ENCODE measurements at regions not wholly inside any gene's neighbourhood (a gene's known extent, or its start where the extent isn't known, plus 50 kb on each side); places are given as distances from the start of the nearest gene placed in this dataset.

DNA sequence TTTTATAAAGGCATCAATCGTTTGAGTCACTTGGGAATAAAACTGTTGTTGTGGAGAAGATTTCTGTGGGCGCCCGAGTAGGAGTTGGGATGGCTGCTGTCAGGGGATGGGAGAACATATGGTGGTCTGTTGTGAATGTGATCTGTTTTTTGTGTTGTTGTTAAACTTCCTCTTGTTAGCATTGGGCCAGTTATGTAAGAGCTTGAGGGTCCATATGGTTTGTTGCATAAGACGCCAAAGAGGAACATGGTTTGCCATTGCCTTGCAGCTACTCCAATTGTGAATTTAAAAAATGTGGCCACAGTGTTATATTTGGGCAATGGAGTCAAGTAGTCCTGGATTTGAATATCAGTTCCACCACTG lies 136.1 kb upstream of the JUN start:
- no TSS peak for BruUV-seq (replicated peaks)
- DNase-seq (ENCODE audit: low spot score) = no peak
- ChIA-PET POLR2A (ENCODE audit: low non-redundant PET) (no interaction called here), CTCF (no interaction called here)
- intact Hi-C loops (cut with micrococcal nuclease; ENCODE audit: unreplicated experiment) = no loop called here
- no peak overlapping the region for H3K4me3 ChIP-seq (ENCODE audit: low read depth, low read length, poor library complexity, severe bottlenecking)
- H3K27ac ChIP-seq (ENCODE audit: low read depth, low read length, poor library complexity, severe bottlenecking) = no peak overlapping the region
- peaks cover 2% of the 10 kb centered on the region for H3K9me3 ChIP-seq (ENCODE audit: low read depth, low read length, poor library complexity, severe bottlenecking)
- no peaks in the 10 kb centered on the region for H3K27me3 ChIP-seq (replicated peaks; ENCODE audit: insufficient read depth, low read depth, low read length, poor library complexity)
- no peaks in the 10 kb centered on the region for H3K4me1 ChIP-seq (ENCODE audit: insufficient read depth, low read length, poor library complexity, severe bottlenecking)
- no peaks in the 10 kb centered on the region for H3K36me3 ChIP-seq (ENCODE audit: insufficient read depth, low read length, poor library complexity, severe bottlenecking)
- TF ChIP-seq EZH2 (IDR thresholded peaks at IDR 0.05; ENCODE audit: borderline replicate concordance, low read depth, low read length, poor library complexity, severe bottlenecking) = no peak
- TF ChIP-seq, protein P1, sequence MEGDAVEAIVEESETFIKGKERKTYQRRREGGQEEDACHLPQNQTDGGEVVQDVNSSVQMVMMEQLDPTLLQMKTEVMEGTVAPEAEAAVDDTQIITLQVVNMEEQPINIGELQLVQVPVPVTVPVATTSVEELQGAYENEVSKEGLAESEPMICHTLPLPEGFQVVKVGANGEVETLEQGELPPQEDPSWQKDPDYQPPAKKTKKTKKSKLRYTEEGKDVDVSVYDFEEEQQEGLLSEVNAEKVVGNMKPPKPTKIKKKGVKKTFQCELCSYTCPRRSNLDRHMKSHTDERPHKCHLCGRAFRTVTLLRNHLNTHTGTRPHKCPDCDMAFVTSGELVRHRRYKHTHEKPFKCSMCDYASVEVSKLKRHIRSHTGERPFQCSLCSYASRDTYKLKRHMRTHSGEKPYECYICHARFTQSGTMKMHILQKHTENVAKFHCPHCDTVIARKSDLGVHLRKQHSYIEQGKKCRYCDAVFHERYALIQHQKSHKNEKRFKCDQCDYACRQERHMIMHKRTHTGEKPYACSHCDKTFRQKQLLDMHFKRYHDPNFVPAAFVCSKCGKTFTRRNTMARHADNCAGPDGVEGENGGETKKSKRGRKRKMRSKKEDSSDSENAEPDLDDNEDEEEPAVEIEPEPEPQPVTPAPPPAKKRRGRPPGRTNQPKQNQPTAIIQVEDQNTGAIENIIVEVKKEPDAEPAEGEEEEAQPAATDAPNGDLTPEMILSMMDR (conservative IDR thresholded peaks at IDR 0.05; ENCODE audit: low read depth, low read length) = no peak

DNA sequence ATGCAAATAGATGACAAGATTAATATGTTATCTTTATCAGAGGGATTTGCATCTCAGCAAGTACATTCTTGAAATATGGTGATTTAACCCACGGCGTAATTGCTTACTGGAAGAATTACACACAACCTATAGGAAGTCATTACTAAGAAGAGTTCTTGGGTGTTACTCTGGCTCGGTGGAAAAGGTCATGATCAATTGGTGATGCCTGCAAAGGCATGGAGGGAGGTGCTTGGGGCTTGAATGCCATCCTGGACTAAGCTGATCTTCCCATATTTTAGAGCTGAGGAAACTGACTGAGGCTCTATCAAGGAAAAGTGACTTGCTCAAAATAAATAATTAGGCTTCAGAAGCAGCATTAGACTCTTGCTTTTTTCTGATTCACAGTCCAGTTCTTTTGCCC lies 137.5 kb upstream of the JUN start:
- Histone ChIP-seq H3K9me3 (ENCODE audit: low read depth, low read length, poor library complexity, severe bottlenecking) (no peaks in the 10 kb centered on the region), H3K27ac (ENCODE audit: low read depth, low read length, poor library complexity, severe bottlenecking) (no peak overlapping the region), H3K4me1 (ENCODE audit: insufficient read depth, low read length, poor library complexity, severe bottlenecking) (no peaks in the 10 kb centered on the region), H3K27me3 (replicated peaks; ENCODE audit: insufficient read depth, low read depth, low read length, poor library complexity) (no peaks in the 10 kb centered on the region), H3K36me3 (ENCODE audit: insufficient read depth, low read length, poor library complexity, severe bottlenecking) (no peaks in the 10 kb centered on the region), H3K4me3 (ENCODE audit: low read depth, low read length, poor library complexity, severe bottlenecking) (no peak overlapping the region)
- DNase-seq (ENCODE audit: low spot score) = no peak
- BruUV-seq (replicated peaks) = no TSS peak
- POLR2A ChIA-PET (ENCODE audit: low non-redundant PET) = interaction anchor here (0.6 kb wide), 1 partner anchor 170 kb away, joined by 21 read pairs; no protein-coding TSS in a partner anchor
- intact Hi-C loops (cut with micrococcal nuclease; ENCODE audit: unreplicated experiment) = no loop called here
- CTCF ChIA-PET = no interaction called here
- TF ChIP-seq, protein P1 (conservative IDR thresholded peaks at IDR 0.05; ENCODE audit: low read depth, low read length) = no peak
- no peak for TF ChIP-seq EZH2 (IDR thresholded peaks at IDR 0.05; ENCODE audit: borderline replicate concordance, low read depth, low read length, poor library complexity, severe bottlenecking)

DNA sequence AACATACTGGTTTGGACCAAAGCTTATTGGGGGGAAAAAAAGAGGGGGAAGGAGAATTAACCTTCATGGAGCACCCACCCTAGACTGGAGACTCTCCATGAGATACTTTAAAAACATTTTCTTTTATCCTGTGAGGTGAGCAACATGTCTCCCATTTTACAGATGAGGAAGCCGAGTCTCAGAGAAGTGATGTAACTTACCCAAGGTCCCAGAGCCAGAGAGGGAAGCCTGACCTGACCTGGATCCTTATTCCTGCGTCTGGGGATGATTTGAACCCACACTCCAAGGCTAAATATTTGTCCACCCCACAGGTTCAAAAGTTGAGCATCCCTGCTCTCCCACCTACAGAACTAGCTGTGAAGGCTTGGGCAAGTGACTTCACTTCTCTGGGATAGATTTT lies 137.9 kb upstream of the JUN start:
- Histone ChIP-seq H3K36me3 (ENCODE audit: insufficient read depth, low read length, poor library complexity, severe bottlenecking) (no peaks in the 10 kb centered on the region), H3K4me3 (ENCODE audit: low read depth, low read length, poor library complexity, severe bottlenecking) (no peak overlapping the region), H3K27ac (ENCODE audit: low read depth, low read length, poor library complexity, severe bottlenecking) (no peak overlapping the region), H3K27me3 (replicated peaks; ENCODE audit: insufficient read depth, low read depth, low read length, poor library complexity) (no peaks in the 10 kb centered on the region), H3K4me1 (ENCODE audit: insufficient read depth, low read length, poor library complexity, severe bottlenecking) (no peaks in the 10 kb centered on the region), H3K9me3 (ENCODE audit: low read depth, low read length, poor library complexity, severe bottlenecking) (no peaks in the 10 kb centered on the region)
- DNase-seq (ENCODE audit: low spot score) = no peak
- intact Hi-C loops (cut with micrococcal nuclease; ENCODE audit: unreplicated experiment) = no loop called here
- ChIA-PET POLR2A (ENCODE audit: low non-redundant PET) (interaction anchor here (0.6 kb wide), 1 partner anchor 170 kb away, joined by 21 read pairs; no protein-coding TSS in a partner anchor), CTCF (no interaction called here)
- TF ChIP-seq, protein P1 (conservative IDR thresholded peaks at IDR 0.05; ENCODE audit: low read depth, low read length) = no peak
- no peak for TF ChIP-seq EZH2 (IDR thresholded peaks at IDR 0.05; ENCODE audit: borderline replicate concordance, low read depth, low read length, poor library complexity, severe bottlenecking)
- BruUV-seq (replicated peaks) = no TSS peak

Data from A673 (cell line).